PC-3 (cell line): ENCODE measurements at regions not wholly inside any gene's neighbourhood (a gene's known extent, or its start where the extent isn't known, plus 50 kb on each side); places are given as distances from the start of the nearest gene placed in this dataset.

ENCODE experiments used
- ATAC-seq: fragments of 200-7000 bp; cut with Tn5 transposase; 2 replicates; pipeline ENCODE4 v1.9.1; 2020; ENCODE audit warnings: mild to moderate bottlenecking, moderate library complexity
- BruUV-seq: library from RNA; stranded (reverse); fragments of 400-500 nt; replicated peaks from 2 replicates; lab custom pipeline; 2021; lab: Mats Ljungman, UMichigan
- CTCF ChIA-PET: fragments of 300-600 bp; sonication (Branson Sonifier 250); formaldehyde crosslinking; loops from one replicate; lab custom pipeline; 2022; ENCODE audit warnings: antibody characterized with exemption; lab: Charles Lee
- POLR2A ChIA-PET: fragments of 300-600 bp; sonication (Branson Sonifier 250); formaldehyde crosslinking; loops from one replicate; lab custom pipeline; 2022; ENCODE audit warnings: antibody characterized with exemption; ENCODE audit not compliant: unreplicated experiment; lab: Charles Lee
- DNase-seq: peaks from one replicate; pipeline ENCODE4 v3.0.0-alpha.2; 2015
- H2AFZ ChIP-seq: fragments of 300-600 bp; sonication (generic); 2 replicates; pipeline ENCODE4 v1.6.0; 2016; ENCODE audit warnings: antibody characterized with exemption, low read length
- H3F3A ChIP-seq: fragments of 300-600 bp; sonication (generic); one replicate; pipeline ENCODE4 v1.6.0; 2017; ENCODE audit warnings: antibody characterized with exemption, low read length, control low read depth, mild to moderate bottlenecking; ENCODE audit not compliant: unreplicated experiment
- H3K27ac ChIP-seq: fragments of 300-600 bp; sonication (generic); 2 replicates; pipeline ENCODE4 v1.5.1; 2016; ENCODE audit warnings: mild to moderate bottlenecking, low read length
- H3K27me3 ChIP-seq: fragments of 300-600 bp; sonication (generic); 2 replicates; pipeline ENCODE4 v1.6.1; 2016; ENCODE audit warnings: low read length, mixed read lengths
- H3K36me3 ChIP-seq: fragments of 300-600 bp; sonication (generic); 2 replicates; pipeline ENCODE4 v1.6.1; 2016; ENCODE audit warnings: low read depth, mixed run types, low read length, mixed read lengths
- H3K4me1 ChIP-seq: fragments of 300-600 bp; sonication (generic); 2 replicates; pipeline ENCODE4 v1.5.1; 2016; ENCODE audit warnings: low read length; ENCODE audit not compliant: insufficient read depth
- H3K4me2 ChIP-seq: fragments of 300-600 bp; sonication (generic); 2 replicates; pipeline ENCODE4 v1.6.0; 2016; ENCODE audit warnings: low read length
- H3K4me3 ChIP-seq: fragments of 300-600 bp; sonication (generic); 2 replicates; pipeline ENCODE4 v1.5.1; 2016; ENCODE audit warnings: mild to moderate bottlenecking, low read length, mixed read lengths
- H3K79me2 ChIP-seq: fragments of 300-600 bp; sonication (generic); 2 replicates; pipeline ENCODE4 v1.6.1; 2017; ENCODE audit warnings: low read length, mixed read lengths
- H3K9ac ChIP-seq: fragments of 300-600 bp; sonication (generic); 2 replicates; pipeline ENCODE4 v1.6.0; 2016; ENCODE audit warnings: mild to moderate bottlenecking, low read length
- H3K9me2 ChIP-seq: fragments of 300-600 bp; sonication (generic); replicated peaks from 2 replicates; pipeline ENCODE4 v1.6.1; 2016; ENCODE audit warnings: mixed run types, low read length, mixed read lengths
- H3K9me3 ChIP-seq: fragments of 300-600 bp; sonication (generic); 2 replicates; pipeline ENCODE4 v1.6.1; 2016; ENCODE audit warnings: low read length, mixed read lengths
- H4K20me1 ChIP-seq: fragments of 300-600 bp; sonication (generic); 2 replicates; pipeline ENCODE4 v1.6.1; 2016; ENCODE audit warnings: low read length, mixed read lengths
- EZH2 ChIP-seq: fragments of 300-600 bp; sonication (generic); IDR thresholded peaks from one replicate; pipeline ENCODE4 v1.6.1; 2017; ENCODE audit warnings: antibody characterized with exemption, mild to moderate bottlenecking, low read length; ENCODE audit not compliant: unreplicated experiment
- EZH2phosphoT487 ChIP-seq: fragments of 300-600 bp; sonication (generic); IDR thresholded peaks from 2 replicates; pipeline ENCODE4 v1.6.1; 2018; ENCODE audit warnings: mild to moderate bottlenecking, antibody characterized with exemption, low read length, borderline replicate concordance
- intact Hi-C: fragments of 100-400 bp; cut with micrococcal nuclease; formaldehyde crosslinking; loops from 2 replicates; pipeline ENCODE4 v1.9.0; 2023
- TF ChIP-seq, protein P1 (sequence below): fragments of 300-600 bp; sonication (generic); conservative IDR thresholded peaks from 2 replicates; pipeline ENCODE4 v1.5.1; 2017; ENCODE audit warnings: antibody characterized with exemption, low read depth, mild to moderate bottlenecking, low read length

DNA sequence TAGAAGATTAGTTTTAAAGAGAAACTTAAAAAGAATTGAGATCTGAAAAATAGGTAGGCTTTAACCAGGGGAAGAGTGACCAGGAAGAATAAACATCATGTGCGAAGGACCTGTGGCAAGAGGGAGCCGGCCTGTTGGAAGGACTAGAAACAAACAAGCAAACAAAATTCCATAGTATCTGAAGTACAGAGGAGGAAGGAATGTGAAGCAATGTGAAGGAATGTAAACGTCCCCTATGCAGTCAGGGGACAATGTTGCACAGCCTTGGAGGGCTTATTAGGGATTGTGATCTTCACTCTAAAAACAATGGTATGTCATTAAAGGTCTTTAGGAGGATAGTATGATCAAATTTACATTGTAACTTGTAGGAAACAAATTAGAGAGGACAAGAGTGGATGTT is 84.4 kb upstream of the PLCL2 start:
- no peak overlapping the region for H3K4me3 ChIP-seq
- no peak overlapping the region for H3K9ac ChIP-seq
- intact Hi-C loops: no loop called here
- H3K27me3 ChIP-seq: no peaks in the 10 kb centered on the region
- ChIA-PET CTCF (no interaction called here), POLR2A (no interaction called here)
- H3K27ac ChIP-seq: no peak overlapping the region
- H2AFZ ChIP-seq: no peak overlapping the region
- no peaks in the 10 kb centered on the region for H3K9me3 ChIP-seq
- H3K4me1 ChIP-seq: no peaks in the 10 kb centered on the region
- H3K9me2 ChIP-seq: no peaks in the 10 kb centered on the region
- no peaks in the 10 kb centered on the region for H4K20me1 ChIP-seq
- ATAC-seq (no peak), DNase-seq (no peak)
- no peaks in the 10 kb centered on the region for H3F3A ChIP-seq
- H3K4me2 ChIP-seq: no peak overlapping the region
- BruUV-seq: no TSS peak
- H3K36me3 ChIP-seq: no peaks in the 10 kb centered on the region
- H3K79me2 ChIP-seq: no peaks in the 10 kb centered on the region
- TF ChIP-seq EZH2: no peak
- TF ChIP-seq, protein P1, sequence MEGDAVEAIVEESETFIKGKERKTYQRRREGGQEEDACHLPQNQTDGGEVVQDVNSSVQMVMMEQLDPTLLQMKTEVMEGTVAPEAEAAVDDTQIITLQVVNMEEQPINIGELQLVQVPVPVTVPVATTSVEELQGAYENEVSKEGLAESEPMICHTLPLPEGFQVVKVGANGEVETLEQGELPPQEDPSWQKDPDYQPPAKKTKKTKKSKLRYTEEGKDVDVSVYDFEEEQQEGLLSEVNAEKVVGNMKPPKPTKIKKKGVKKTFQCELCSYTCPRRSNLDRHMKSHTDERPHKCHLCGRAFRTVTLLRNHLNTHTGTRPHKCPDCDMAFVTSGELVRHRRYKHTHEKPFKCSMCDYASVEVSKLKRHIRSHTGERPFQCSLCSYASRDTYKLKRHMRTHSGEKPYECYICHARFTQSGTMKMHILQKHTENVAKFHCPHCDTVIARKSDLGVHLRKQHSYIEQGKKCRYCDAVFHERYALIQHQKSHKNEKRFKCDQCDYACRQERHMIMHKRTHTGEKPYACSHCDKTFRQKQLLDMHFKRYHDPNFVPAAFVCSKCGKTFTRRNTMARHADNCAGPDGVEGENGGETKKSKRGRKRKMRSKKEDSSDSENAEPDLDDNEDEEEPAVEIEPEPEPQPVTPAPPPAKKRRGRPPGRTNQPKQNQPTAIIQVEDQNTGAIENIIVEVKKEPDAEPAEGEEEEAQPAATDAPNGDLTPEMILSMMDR: no peak
- TF ChIP-seq EZH2phosphoT487: no peak

DNA sequence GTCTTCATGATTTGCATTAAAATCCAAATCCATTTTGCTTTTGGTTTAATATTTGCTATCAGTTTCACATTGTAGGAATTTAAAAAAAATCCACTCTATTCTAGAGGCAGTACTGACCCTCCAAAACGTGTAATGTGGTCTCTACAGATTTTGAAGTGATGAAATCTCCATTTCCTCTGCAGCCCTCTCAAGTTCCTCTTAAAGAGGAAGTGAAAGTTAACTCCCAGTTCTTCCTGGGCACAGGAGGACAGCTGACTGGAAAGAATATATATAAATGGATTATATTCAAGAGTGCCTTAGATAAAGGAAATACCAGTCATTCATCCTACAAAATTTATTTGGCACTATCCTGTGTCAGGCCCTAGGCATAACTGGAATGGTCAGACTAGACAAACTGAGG is 83.5 kb upstream of the PLCL2 start:
- no peak for ATAC-seq
- POLR2A ChIA-PET: no interaction called here
- no peaks in the 10 kb centered on the region for H3F3A ChIP-seq

DNA sequence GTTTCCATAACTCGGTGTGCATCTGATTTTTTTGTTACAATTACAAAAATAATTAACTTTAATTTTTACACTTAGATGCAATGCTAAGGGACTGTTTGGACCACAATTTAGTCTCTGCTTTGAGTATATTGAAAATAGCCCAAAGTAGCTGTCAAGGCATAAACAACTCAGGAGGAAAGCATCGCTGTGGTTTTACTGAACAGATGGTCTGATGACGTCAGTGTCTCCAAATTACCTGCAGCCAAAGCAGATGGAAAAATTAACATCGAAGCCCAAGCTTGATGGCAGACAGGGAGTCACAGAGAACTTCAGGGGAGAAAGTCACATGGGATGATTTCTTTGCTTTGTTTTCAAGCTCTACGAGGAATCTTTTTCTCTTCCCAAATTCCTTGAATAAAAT is 83.1 kb upstream of the PLCL2 start:
- Histone ChIP-seq H2AFZ (no peak overlapping the region), H4K20me1 (no peaks in the 10 kb centered on the region), H3K9ac (no peak overlapping the region), H3K27ac (no peak overlapping the region), H3K36me3 (no peaks in the 10 kb centered on the region), H3K4me2 (no peak overlapping the region), H3K4me3 (no peak overlapping the region), H3K9me2 (no peaks in the 10 kb centered on the region), H3F3A (no peaks in the 10 kb centered on the region), H3K9me3 (no peaks in the 10 kb centered on the region), H3K27me3 (no peaks in the 10 kb centered on the region), H3K4me1 (no peaks in the 10 kb centered on the region), H3K79me2 (no peaks in the 10 kb centered on the region)
- TF ChIP-seq EZH2: no peak
- TF ChIP-seq, protein P1: no peak
- TF ChIP-seq EZH2phosphoT487: no peak
- no peak for DNase-seq
- no TSS peak for BruUV-seq
- CTCF ChIA-PET: no interaction called here
- intact Hi-C loops: no loop called here
- no peak for ATAC-seq
- POLR2A ChIA-PET: no interaction called here

More for the DNA sequence above, 83.5 kb upstream of the PLCL2 start:
- Histone ChIP-seq H3K9me2 (no peaks in the 10 kb centered on the region), H3K27ac (no peak overlapping the region), H3K9ac (no peak overlapping the region), H3K4me1 (no peaks in the 10 kb centered on the region), H3K36me3 (no peaks in the 10 kb centered on the region), H3K79me2 (no peaks in the 10 kb centered on the region), H3K4me2 (no peak overlapping the region), H3K9me3 (no peaks in the 10 kb centered on the region), H3K4me3 (no peak overlapping the region), H2AFZ (no peak overlapping the region), H3K27me3 (no peaks in the 10 kb centered on the region), H4K20me1 (no peaks in the 10 kb centered on the region)
- no peak for DNase-seq
- BruUV-seq: no TSS peak
- CTCF ChIA-PET: no interaction called here
- TF ChIP-seq, protein P1: no peak
- TF ChIP-seq EZH2phosphoT487 (no peak), EZH2 (no peak)
- intact Hi-C loops: no loop called here
